GM12878 (cell line): ENCODE measurements at regions not wholly inside any gene's neighbourhood (a gene's known extent, or its start where the extent isn't known, plus 50 kb on each side); places are given as distances from the start of the nearest gene placed in this dataset.

Experiments
- ATAC-seq: fragments of 200-7000 bp; cut with Tn5 transposase; 3 replicates; pipeline ENCODE4 v1.9.1; 2020; ENCODE audit warnings: mild to moderate bottlenecking, moderate library complexity
- BruUV-seq: library from RNA; stranded (reverse); fragments of 400-500 nt; replicated peaks from 2 replicates; lab custom pipeline; 2021; lab: Mats Ljungman, UMichigan
- CTCF ChIA-PET: fragments of 300-600 bp; sonication (Branson Sonifier 250); formaldehyde crosslinking; extraction: SDS; loops from one replicate; lab custom pipeline; 2021; ENCODE audit warnings: inconsistent platforms; lab: Yijun Ruan, JAX
- POLR2A ChIA-PET: fragments of 350-600 bp; formaldehyde crosslinking; extraction: SDS; loops from one replicate; lab custom pipeline; 2021; ENCODE audit warnings: inconsistent platforms; lab: Charles Lee
- RAD21 ChIA-PET: fragments of 300-600 bp; sonication (Branson Sonifier 250); formaldehyde crosslinking; loops from one replicate; lab custom pipeline; 2023; ENCODE audit warnings: antibody characterized with exemption; ENCODE audit not compliant: unreplicated experiment; lab: Charles Lee
- SMC1A ChIA-PET: fragments of 300-600 bp; sonication (Branson Sonifier 250); formaldehyde crosslinking; loops from one replicate; lab custom pipeline; 2023; ENCODE audit not compliant: unreplicated experiment, uncharacterized antibody; lab: Charles Lee
- DNase-seq: peaks from one replicate; pipeline ENCODE4 v3.0.0-alpha.2; 2011; ENCODE audit warnings: low read depth, low spot score
- FAIRE-seq: peaks from 3 replicates; lab custom pipeline; 2011; peaks lifted over from hg19 to GRCh38; lab: Jason Lieb, UNC
- H2AFZ ChIP-seq: 2 replicates; pipeline ENCODE4 v1.6.0; 2011; ENCODE audit warnings: low read depth, low read length, control low read depth; ENCODE audit not compliant: control insufficient read depth
- H3K27ac ChIP-seq: 2 replicates; pipeline ENCODE4 v1.5.1; 2011; ENCODE audit warnings: control low read depth; ENCODE audit not compliant: control insufficient read depth, insufficient read depth
- H3K27me3 ChIP-seq, 2 experiments: replicated peaks in 1 of 2; 2 replicates each; pipeline versions ENCODE4 v1.6.0 to v1.6.1; 2011; ENCODE audit warnings: low read length in 1 of 2; ENCODE audit not compliant: control insufficient read depth in 2 of 2, insufficient read depth in 2 of 2
- H3K36me3 ChIP-seq, 2 experiments: 2 replicates each; pipeline ENCODE4 v1.5.1; 2011; ENCODE audit warnings: low read length in 1 of 2; ENCODE audit not compliant: control insufficient read depth in 2 of 2, insufficient read depth in 2 of 2
- H3K4me1 ChIP-seq: 2 replicates; pipeline ENCODE4 v1.6.1; 2011; ENCODE audit warnings: mild to moderate bottlenecking, low read length, moderate library complexity, mixed read lengths; ENCODE audit not compliant: control insufficient read depth, insufficient read depth
- H3K4me2 ChIP-seq: 2 replicates; pipeline ENCODE4 v1.6.0; 2011; ENCODE audit warnings: control low read depth; ENCODE audit not compliant: control insufficient read depth, insufficient read depth
- H3K4me3 ChIP-seq: fragments of 200-600 bp; sonication (generic); 2 replicates; pipeline ENCODE4 v1.5.1; 2016
- H3K79me2 ChIP-seq: 2 replicates; pipeline ENCODE4 v1.6.0; 2011; ENCODE audit warnings: low read length; ENCODE audit not compliant: control insufficient read depth, insufficient read depth
- H3K9ac ChIP-seq: 2 replicates; pipeline ENCODE4 v1.8.0; 2011; ENCODE audit warnings: low read length, control low read depth, mixed read lengths; ENCODE audit not compliant: control insufficient read depth, insufficient read depth
- H3K9me3 ChIP-seq: replicated peaks from 3 replicates; pipeline ENCODE4 v1.5.1; 2011; ENCODE audit warnings: mild to moderate bottlenecking, low read length; ENCODE audit not compliant: control insufficient read depth, insufficient read depth
- H4K20me1 ChIP-seq: 2 replicates; pipeline ENCODE4 v1.6.0; 2011; ENCODE audit not compliant: control insufficient read depth, insufficient read depth
- CHD2 ChIP-seq: IDR thresholded peaks from 2 replicates; pipeline ENCODE4 v1.6.1; 2011; ENCODE audit warnings: low read depth, low read length, improper control_type of control experiment, borderline replicate concordance
- CREB1 ChIP-seq: IDR thresholded peaks from 2 replicates; pipeline ENCODE4 v1.6.1; 2012; ENCODE audit warnings: low read depth, mild to moderate bottlenecking, inconsistent platforms
- CREM ChIP-seq: IDR thresholded peaks from 2 replicates; pipeline ENCODE4 v1.6.1; 2014; ENCODE audit warnings: antibody characterized with exemption, low read depth
- FOXM1 ChIP-seq: IDR thresholded peaks from 2 replicates; pipeline ENCODE4 v1.6.1; 2012; ENCODE audit warnings: low read depth, mild to moderate bottlenecking, inconsistent platforms, low read length, moderate library complexity
- HDAC6 ChIP-seq: fragments of 200-600 bp; sonication (generic); IDR thresholded peaks from one replicate; pipeline ENCODE4 v1.8.0; 2017; ENCODE audit warnings: antibody characterized with exemption; ENCODE audit not compliant: unreplicated experiment
- IRF4 ChIP-seq: IDR thresholded peaks from 2 replicates; pipeline ENCODE4 v1.6.1; 2011; ENCODE audit warnings: low read depth, low read length
- MTA2 ChIP-seq: fragments of 450-650 bp; IDR thresholded peaks from 2 replicates; pipeline ENCODE4 v1.6.1; 2016; ENCODE audit warnings: low read depth, mild to moderate bottlenecking, moderate library complexity
- NFIC ChIP-seq: IDR thresholded peaks from 2 replicates; pipeline ENCODE4 v1.6.1; 2012; ENCODE audit warnings: low read depth, mild to moderate bottlenecking, inconsistent platforms, low read length, moderate library complexity
- NR2C1 ChIP-seq: fragments of 450-650 bp; IDR thresholded peaks from 2 replicates; pipeline ENCODE4 v1.6.1; 2017; ENCODE audit warnings: antibody characterized with exemption, mild to moderate bottlenecking, moderate library complexity
- NRF1 ChIP-seq: conservative IDR thresholded peaks from 2 replicates; pipeline ENCODE4 v1.6.1; 2011; ENCODE audit warnings: mild to moderate bottlenecking, low read depth, low read length, improper control_type of control experiment
- PRDM15 ChIP-seq: fragments of 450-650 bp; formaldehyde crosslinking; IDR thresholded peaks from 2 replicates; pipeline ENCODE4 v1.4.0; 2020; ENCODE audit warnings: mild to moderate bottlenecking, moderate library complexity
- RAD21 ChIP-seq: IDR thresholded peaks from 2 replicates; pipeline ENCODE4 v1.6.1; 2011; ENCODE audit warnings: mild to moderate bottlenecking, low read depth, low read length, moderate library complexity; ENCODE audit not compliant: insufficient read depth
- RUNX3 ChIP-seq: IDR thresholded peaks from 2 replicates; pipeline ENCODE4 v1.6.1; 2012; ENCODE audit warnings: low read length, inconsistent platforms
- SIN3A ChIP-seq: IDR thresholded peaks from 2 replicates; pipeline ENCODE4 v1.6.1; 2012; ENCODE audit warnings: low read depth, low read length, improper control_type of control experiment
- ZSCAN29 ChIP-seq: fragments of 450-650 bp; IDR thresholded peaks from 2 replicates; pipeline ENCODE4 v1.6.1; 2017; ENCODE audit warnings: mild to moderate bottlenecking, moderate library complexity
- WGBS: methylation state at CpG from one replicate; pipeline ENCODE4 v1.1.6; 2016; ENCODE audit warnings: low lambda C conversion rate; ENCODE audit not compliant: insufficient replicate concordance, insufficient coverage; ENCODE audit errors: missing lambda C conversion rate; 5-methylcytosine and 5-hydroxymethylcytosine counted together
- in situ Hi-C: fragments of 300-500 bp; cut with MboI; formaldehyde crosslinking; loops from 9 replicates; pipeline ENCODE4 v1.14.3; 2018; ENCODE audit warnings: mixed read lengths
- intact Hi-C: fragments of 100-400 bp; cut with micrococcal nuclease; formaldehyde crosslinking; loops from one replicate; pipeline ENCODE4 v1.14.2; 2022; ENCODE audit not compliant: unreplicated experiment
- TF ChIP-seq, protein P1 (sequence below): fragments of 450-650 bp; IDR thresholded peaks from 2 replicates; pipeline ENCODE4 v1.6.1; 2017; ENCODE audit warnings: low read depth, mild to moderate bottlenecking, moderate library complexity
- TF ChIP-seq, protein P2 (sequence below): IDR thresholded peaks from 2 replicates; pipeline ENCODE4 v1.6.1; 2011; ENCODE audit warnings: borderline replicate concordance, low read depth, mild to moderate bottlenecking, moderate library complexity, low read length; ENCODE audit not compliant: insufficient read depth, poor library complexity, severe bottlenecking

DNA sequence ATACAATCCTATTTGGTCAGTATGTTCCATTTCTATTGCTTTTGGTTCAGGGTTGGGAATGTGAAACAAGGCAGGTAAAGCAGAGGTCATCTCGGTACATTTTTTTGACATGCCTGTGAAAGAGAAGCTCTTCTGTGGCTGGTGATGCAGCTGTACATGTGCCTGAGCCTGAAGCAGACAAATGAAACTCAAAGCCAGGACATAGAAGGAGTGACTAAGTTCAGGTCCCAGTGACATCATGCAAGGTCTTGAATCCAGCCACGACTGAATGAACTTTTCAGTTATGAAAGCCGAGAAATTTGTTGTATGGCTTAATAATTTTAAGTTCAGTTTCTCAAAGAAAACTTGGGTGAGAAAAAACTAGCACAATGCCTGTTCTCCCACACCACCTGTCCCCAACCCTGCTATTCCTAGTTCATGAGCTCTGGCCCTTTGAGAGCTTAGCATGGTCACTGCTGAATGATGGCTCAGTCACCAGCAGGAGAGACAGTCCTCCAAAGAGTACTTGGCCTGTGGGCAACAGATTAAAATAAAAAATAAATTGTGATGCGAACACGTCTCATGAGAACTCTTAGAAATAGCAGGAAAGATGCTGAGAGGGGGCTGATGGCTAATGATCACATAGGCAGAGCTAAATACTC, 600.2 kb upstream of the GRM7 start:
- Histone ChIP-seq H3K36me3 (no peaks in the 10 kb centered on the region), H3K9me3 (no peaks in the 10 kb centered on the region; the same call in 2 of the 3 replicates), H2AFZ (no peak overlapping the region), H3K4me2 (no peak overlapping the region), H4K20me1 (no peaks in the 10 kb centered on the region), H3K27ac (peak overlapping the region; percentile 46; the same call in 1 of the 2 replicates), H3K9ac (no peak overlapping the region), H3K27me3 (no peaks in the 10 kb centered on the region), H3K79me2 (no peaks in the 10 kb centered on the region), H3K4me1 (no peaks in the 10 kb centered on the region), H3K4me3 (no peak overlapping the region)
- FAIRE-seq: no peak
- POLR2A ChIA-PET: interaction anchor here (0.6 to 1.4 kb wide), 3 partner anchors 9 to 1098 kb away, joined by 3 read pairs; no protein-coding TSS in a partner anchor
- CTCF ChIA-PET: interaction anchor here (1.1 to 1.5 kb wide), 2 partner anchors 10 to 542 kb away, joined by 3 to 5 read pairs; no protein-coding TSS in a partner anchor
- DNase-seq: peak; percentile 40
- BruUV-seq: no TSS peak
- ATAC-seq: peak; percentile 94
- SMC1A ChIA-PET: interaction anchor here (0.7 to 4.8 kb wide), 6 partner anchors 10 to 419 kb away, joined by 3 to 36 read pairs (median 4); no protein-coding TSS in a partner anchor
- RAD21 ChIA-PET: interaction anchor here (3.1 to 3.5 kb wide), 2 partner anchors 10 to 32 kb away, joined by 9 to 20 read pairs; no protein-coding TSS in a partner anchor
- intact Hi-C loops: no loop called here
- in situ Hi-C loops: no loop called here
- 25% methylated on average over 5 of the region's 5 CpGs for WGBS
- no peak for TF ChIP-seq PRDM15 (CRISPR knock-in tag)
- TF ChIP-seq HDAC6: no peak
- TF ChIP-seq RAD21: no peak
- TF ChIP-seq, protein P1, sequence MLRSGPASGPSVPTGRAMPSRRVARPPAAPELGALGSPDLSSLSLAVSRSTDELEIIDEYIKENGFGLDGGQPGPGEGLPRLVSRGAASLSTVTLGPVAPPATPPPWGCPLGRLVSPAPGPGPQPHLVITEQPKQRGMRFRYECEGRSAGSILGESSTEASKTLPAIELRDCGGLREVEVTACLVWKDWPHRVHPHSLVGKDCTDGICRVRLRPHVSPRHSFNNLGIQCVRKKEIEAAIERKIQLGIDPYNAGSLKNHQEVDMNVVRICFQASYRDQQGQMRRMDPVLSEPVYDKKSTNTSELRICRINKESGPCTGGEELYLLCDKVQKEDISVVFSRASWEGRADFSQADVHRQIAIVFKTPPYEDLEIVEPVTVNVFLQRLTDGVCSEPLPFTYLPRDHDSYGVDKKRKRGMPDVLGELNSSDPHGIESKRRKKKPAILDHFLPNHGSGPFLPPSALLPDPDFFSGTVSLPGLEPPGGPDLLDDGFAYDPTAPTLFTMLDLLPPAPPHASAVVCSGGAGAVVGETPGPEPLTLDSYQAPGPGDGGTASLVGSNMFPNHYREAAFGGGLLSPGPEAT: no peak
- 0 out of 2 replicates have a peak, but pooled peaks have one; percentile 38 for TF ChIP-seq IRF4
- TF ChIP-seq NFIC: peak; percentile 70
- TF ChIP-seq ZSCAN29: no peak
- 0 out of 2 replicates have a peak, but pooled peaks have one; percentile 17 for TF ChIP-seq MTA2
- no peak for TF ChIP-seq NRF1
- peak; percentile 69; the same call in 1 of the 2 replicates for TF ChIP-seq FOXM1
- TF ChIP-seq, protein P2, sequence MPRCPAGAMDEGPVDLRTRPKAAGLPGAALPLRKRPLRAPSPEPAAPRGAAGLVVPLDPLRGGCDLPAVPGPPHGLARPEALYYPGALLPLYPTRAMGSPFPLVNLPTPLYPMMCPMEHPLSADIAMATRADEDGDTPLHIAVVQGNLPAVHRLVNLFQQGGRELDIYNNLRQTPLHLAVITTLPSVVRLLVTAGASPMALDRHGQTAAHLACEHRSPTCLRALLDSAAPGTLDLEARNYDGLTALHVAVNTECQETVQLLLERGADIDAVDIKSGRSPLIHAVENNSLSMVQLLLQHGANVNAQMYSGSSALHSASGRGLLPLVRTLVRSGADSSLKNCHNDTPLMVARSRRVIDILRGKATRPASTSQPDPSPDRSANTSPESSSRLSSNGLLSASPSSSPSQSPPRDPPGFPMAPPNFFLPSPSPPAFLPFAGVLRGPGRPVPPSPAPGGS: peak; percentile 67
- TF ChIP-seq CREM: peak; percentile 42; the same call in 1 of the 2 replicates
- no peak for TF ChIP-seq NR2C1
- no peak for TF ChIP-seq CHD2
- peak; percentile 60 for TF ChIP-seq CREB1
- TF ChIP-seq RUNX3: peak; percentile 44; the same call in 1 of the 2 replicates
- TF ChIP-seq SIN3A: no peak
